22Rv1 (cell line): ENCODE measurements at regions not wholly inside any gene's neighbourhood (a gene's known extent, or its start where the extent isn't known, plus 50 kb on each side); places are given as distances from the start of the nearest gene placed in this dataset.

Experiments
- CTCF ChIP-seq: fragments of 450-650 bp; IDR thresholded peaks from 2 replicates; pipeline ENCODE4 v1.5.1; 2017; ENCODE audit warnings: mild to moderate bottlenecking
- ZFX ChIP-seq: fragments of 450-650 bp; IDR thresholded peaks from 2 replicates; pipeline ENCODE4 v1.6.1; 2017; ENCODE audit warnings: antibody characterized with exemption, borderline replicate concordance

- TF ChIP-seq CTCF, result no peak
- TF ChIP-seq ZFX, result no peak
Measured at GRCh38 chr18:27478459-27478858, 293.4 kb upstream of the CHST9 start.
